Naive B cell (primary cell): ENCODE measurements at regions not wholly inside any gene's neighbourhood (a gene's known extent, or its start where the extent isn't known, plus 50 kb on each side); places are given as distances from the start of the nearest gene placed in this dataset.

Experiments
- ATAC-seq, 2 donors: fragments of 150-1000 bp; cut with Tn5 transposase; 2 replicates each; pipeline ENCODE4 v1.10.0; 2021; ENCODE audit warnings: low read depth in 2 of 2, mild to moderate bottlenecking in 2 of 2, moderate library complexity in 2 of 2
- DNase-seq: peaks from one replicate; pipeline ENCODE4 v3.0.0; 2022
- H3K27ac Mint-ChIP-seq, 6 donors: one replicate each; pipeline ENCODE4 v1.8.0; 2020 to 2022; ENCODE audit warnings: mild to moderate bottlenecking in 6 of 6, mixed read lengths in 6 of 6, moderate library complexity in 5 of 6, inconsistent platforms in 2 of 6
- H3K27me3 Mint-ChIP-seq, 3 donors: one replicate each; pipeline ENCODE4 v1.8.0; 2021 to 2022; ENCODE audit warnings: mixed read lengths in 3 of 3, mild to moderate bottlenecking in 1 of 3
- H3K36me3 Mint-ChIP-seq, 2 donors: one replicate each; pipeline ENCODE4 v1.8.0; 2020 to 2022; ENCODE audit warnings: mixed read lengths in 2 of 2, inconsistent platforms in 1 of 2, mild to moderate bottlenecking in 1 of 2
- H3K4me1 Mint-ChIP-seq, 3 donors: one replicate each; pipeline ENCODE4 v1.8.0; 2020 to 2022; ENCODE audit warnings: mixed read lengths in 3 of 3, inconsistent platforms in 1 of 3, mild to moderate bottlenecking in 1 of 3, moderate library complexity in 1 of 3
- H3K4me3 Mint-ChIP-seq, 8 donors: one replicate each; pipeline ENCODE4 v1.8.0; 2020 to 2022; ENCODE audit warnings: mild to moderate bottlenecking in 8 of 8, mixed read lengths in 8 of 8, moderate library complexity in 8 of 8, inconsistent platforms in 2 of 8
- H3K9me3 Mint-ChIP-seq, 7 donors: one replicate each; pipeline ENCODE4 v1.8.0; 2020 to 2022; ENCODE audit warnings: mixed read lengths in 7 of 7, mild to moderate bottlenecking in 5 of 7, inconsistent platforms in 2 of 7, moderate library complexity in 1 of 7

DNA sequence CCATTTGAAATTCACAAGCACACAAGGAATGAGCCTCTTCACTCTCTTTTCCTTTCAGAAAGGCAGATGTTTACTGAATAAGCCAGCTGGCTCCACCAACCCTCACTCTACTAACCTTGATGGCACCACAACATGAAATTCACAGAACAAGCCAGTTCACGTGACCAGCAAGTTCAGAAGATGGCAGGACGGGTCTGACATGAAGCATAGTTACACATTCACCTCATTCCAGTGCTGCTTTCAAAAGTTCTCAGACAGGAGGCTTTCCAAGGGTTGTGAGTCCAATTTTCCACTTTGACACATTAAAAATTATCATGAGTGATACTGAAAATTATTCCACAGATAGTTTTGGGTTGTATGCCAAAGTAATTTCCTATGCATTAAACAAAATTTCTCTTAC lies 74.2 kb upstream of the MBOAT2 start:
- Mint-ChIP-seq H3K4me1 (no peaks in the 10 kb centered on the region), H3K36me3 (peaks cover 0 to 3% of the 10 kb centered on the region in 2 donors), H3K27ac (no peak overlapping the region), H3K4me3 (no peak overlapping the region), H3K27me3 (peaks cover 0 to 12% (median 0%) of the 10 kb centered on the region in 3 donors), H3K9me3 (peaks cover 6 to 27% (median 11%) of the 10 kb centered on the region in 7 donors)
- no peak for ATAC-seq
- DNase-seq = no peak

DNA sequence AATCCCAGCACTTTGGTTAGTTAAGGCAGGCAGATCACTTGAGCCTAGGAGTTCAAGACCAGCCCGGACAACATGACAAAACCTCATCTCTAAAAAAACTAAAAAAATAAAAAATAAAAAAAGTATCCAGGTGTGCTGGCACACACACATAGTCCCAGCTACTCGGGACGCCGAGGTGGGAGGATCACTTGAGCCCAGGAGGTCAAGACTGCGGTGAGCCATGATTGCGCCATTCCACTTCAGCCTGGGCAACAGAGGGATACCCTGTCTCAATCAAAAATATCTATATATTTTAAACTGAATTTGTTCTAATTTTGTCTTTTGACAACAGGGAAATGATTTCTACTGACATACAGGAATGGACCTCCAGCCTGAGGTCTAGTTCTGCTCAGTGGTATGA lies 73.3 kb upstream of the MBOAT2 start:
- Mint-ChIP-seq H3K27ac (no peak overlapping the region), H3K27me3 (peaks cover 5 to 12% (median 7%) of the 10 kb centered on the region in 3 donors), H3K36me3 (peaks cover 0 to 3% of the 10 kb centered on the region in 2 donors), H3K4me1 (no peaks in the 10 kb centered on the region), H3K4me3 (no peak overlapping the region), H3K9me3 (peaks cover 3 to 18% (median 7%) of the 10 kb centered on the region in 7 donors)
- DNase-seq = no peak
- no peak for ATAC-seq

DNA sequence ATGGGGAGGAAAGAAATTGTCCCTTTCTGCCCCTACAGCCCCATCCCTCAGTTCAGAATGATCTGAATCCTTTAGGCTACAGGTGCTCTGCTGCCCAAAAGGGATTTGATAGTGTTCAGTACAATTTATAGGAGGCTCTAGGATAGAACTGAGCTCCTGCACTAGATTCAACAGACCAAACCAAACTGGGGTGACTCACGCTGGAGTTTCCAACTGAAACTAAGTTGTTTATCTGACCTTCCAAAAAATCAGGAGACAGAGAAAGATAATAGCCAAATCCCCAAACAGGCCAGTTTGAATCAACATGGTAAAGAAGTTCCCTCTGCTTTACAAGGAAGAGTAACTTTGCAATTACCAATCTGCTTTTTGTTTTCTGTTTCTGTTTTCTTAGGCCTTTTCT lies 72.7 kb upstream of the MBOAT2 start:
- ATAC-seq (no peak), DNase-seq (no peak)
- Mint-ChIP-seq H3K27ac (no peak overlapping the region), H3K9me3 (peaks cover 0 to 12% (median 4%) of the 10 kb centered on the region in 7 donors), H3K4me1 (no peaks in the 10 kb centered on the region), H3K27me3 (peaks cover 10 to 13% (median 11%) of the 10 kb centered on the region in 3 donors), H3K4me3 (no peak overlapping the region), H3K36me3 (no peaks in the 10 kb centered on the region)

DNA sequence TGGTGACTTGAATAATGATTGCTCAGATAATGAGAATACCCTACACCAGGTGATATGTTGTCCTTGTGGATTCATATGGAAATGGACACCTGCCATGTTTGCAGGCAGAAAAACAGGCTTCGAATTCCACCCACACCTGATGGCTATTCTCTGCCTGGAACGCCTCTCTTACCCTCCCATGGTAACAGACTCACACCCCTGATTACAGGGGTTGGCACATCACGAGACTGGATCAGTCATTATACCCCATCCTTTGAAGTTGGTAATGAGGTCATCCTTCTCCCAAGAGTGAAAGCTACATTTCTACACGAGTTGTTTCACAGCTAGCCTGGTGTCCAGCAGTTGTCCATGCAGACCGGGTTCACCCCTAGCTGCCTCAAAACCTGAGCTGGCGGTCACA lies 71.4 kb upstream of the MBOAT2 start:
- no peak overlapping the region for H3K4me3 Mint-ChIP-seq
- ATAC-seq (no peak), DNase-seq (no peak)
- peaks cover 0 to 9% (median 2%) of the 10 kb centered on the region in 7 donors for H3K9me3 Mint-ChIP-seq
- H3K4me1 Mint-ChIP-seq = no peaks in the 10 kb centered on the region
- H3K27me3 Mint-ChIP-seq = peaks cover 11 to 19% (median 16%) of the 10 kb centered on the region in 3 donors
- H3K36me3 Mint-ChIP-seq = no peaks in the 10 kb centered on the region
- no peak overlapping the region for H3K27ac Mint-ChIP-seq

DNA sequence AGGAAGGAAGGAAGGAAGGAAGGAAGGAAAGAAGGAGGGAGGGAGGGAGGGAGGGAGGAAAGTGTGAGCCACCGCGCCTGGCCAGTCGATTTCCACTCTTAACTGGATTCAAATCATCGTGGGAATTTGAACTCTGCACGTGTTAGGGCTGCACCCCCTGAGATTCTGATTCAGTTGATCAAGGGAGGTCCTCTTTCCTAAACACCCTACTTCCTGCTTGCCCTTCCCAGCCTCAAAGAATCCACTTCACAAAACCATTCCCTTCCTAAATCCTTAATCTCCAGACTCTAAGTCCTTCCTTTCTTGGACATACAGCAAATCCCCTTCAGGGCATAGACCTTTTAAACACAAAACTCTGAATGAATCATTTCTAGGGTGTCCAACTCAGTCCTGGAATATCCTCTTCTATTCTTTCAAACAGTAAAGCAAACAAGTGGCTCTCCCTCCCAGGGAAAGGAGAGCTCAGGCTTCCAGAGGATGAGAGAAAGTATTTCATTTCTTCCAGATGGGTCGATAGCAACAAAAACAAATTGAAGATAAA lies 68.2 kb upstream of the MBOAT2 start:
- no peak for DNase-seq
- H3K27me3 Mint-ChIP-seq = peaks cover 16 to 28% (median 23%) of the 10 kb centered on the region in 3 donors
- peak overlapping the region in 1 of 6 donors; percentile 29 for H3K27ac Mint-ChIP-seq
- H3K4me3 Mint-ChIP-seq = no peak overlapping the region
- H3K36me3 Mint-ChIP-seq = peaks cover 0 to 16% of the 10 kb centered on the region in 2 donors
- H3K9me3 Mint-ChIP-seq = peaks cover 8 to 32% (median 22%) of the 10 kb centered on the region in 7 donors
- no peak for ATAC-seq
- H3K4me1 Mint-ChIP-seq = no peaks in the 10 kb centered on the region

DNA sequence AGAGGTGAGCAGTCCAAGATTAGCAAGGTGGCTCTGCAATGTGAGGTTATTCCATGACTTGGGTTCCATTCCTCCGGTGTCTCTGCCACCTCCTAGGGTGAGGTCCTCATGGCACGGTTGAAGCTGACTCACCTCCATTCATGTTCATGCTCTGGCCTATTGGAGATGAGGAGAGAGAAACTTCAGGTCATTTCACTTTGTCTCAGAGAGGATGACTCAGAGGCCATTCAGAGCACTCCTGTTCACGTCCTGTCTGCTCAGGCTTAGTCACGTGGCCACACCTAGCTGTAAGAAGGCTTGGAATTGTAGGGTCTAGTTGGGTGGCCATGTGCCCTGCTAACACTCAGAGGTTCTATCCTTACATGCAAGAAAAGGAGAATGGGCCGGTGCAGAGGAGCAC lies 67.5 kb upstream of the MBOAT2 start:
- peaks cover 16 to 28% (median 23%) of the 10 kb centered on the region in 3 donors for H3K27me3 Mint-ChIP-seq

DNA sequence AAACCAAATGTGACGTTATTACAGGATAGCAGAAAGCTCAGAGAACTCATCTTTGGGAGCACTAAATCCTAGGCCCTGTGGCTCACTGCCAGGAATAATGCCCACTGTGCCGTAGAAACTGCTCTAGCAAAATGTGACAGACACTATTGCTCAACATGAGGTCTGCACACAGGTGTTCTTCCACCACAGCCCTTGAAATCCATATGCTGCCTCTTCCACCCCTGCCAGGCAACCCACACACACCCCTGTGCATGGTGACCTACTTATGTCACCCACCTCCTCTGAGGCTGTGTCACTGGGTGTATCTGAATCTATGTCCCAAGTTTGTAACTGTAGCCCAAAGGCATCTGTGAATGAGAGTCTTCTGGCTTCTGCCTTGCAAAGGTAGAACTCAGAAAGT lies 66.1 kb upstream of the MBOAT2 start:
- Mint-ChIP-seq H3K4me3 (no peak overlapping the region), H3K27me3 (peaks cover 19 to 28% (median 27%) of the 10 kb centered on the region in 3 donors), H3K27ac (no peak overlapping the region), H3K4me1 (no peaks in the 10 kb centered on the region), H3K9me3 (peaks cover 16 to 53% (median 40%) of the 10 kb centered on the region in 7 donors), H3K36me3 (peaks cover 4 to 24% of the 10 kb centered on the region in 2 donors)
- ATAC-seq = no peak
- no peak for DNase-seq

More for the DNA sequence above, 67.5 kb upstream of the MBOAT2 start:
- ATAC-seq (no peak), DNase-seq (no peak)
- peak overlapping the region in 1 of 6 donors; percentile 29 for H3K27ac Mint-ChIP-seq
- H3K4me3 Mint-ChIP-seq = peak overlapping the region in 1 of 8 donors; percentile 3
- H3K9me3 Mint-ChIP-seq = peaks cover 14 to 39% (median 28%) of the 10 kb centered on the region in 7 donors
- H3K36me3 Mint-ChIP-seq = peaks cover 4 to 22% of the 10 kb centered on the region in 2 donors
- no peaks in the 10 kb centered on the region for H3K4me1 Mint-ChIP-seq

DNA sequence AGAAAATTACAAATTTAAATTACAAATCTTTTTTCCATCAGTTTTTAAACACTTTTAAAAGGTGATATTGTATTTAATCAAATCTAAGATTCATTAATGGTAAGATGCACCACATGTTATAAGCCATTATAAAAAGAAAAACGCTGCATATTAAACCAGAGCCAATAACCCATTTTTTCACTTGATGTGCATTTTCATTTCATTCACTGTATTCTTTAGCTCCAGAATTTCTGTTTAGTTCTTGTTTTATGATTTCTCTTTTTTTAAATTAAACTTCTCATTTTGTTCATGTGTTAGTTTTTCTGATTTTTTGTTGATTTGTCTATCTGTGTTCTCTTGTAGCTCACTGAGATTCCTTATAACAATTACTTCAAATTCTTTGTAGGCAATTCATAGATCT lies 62.4 kb upstream of the MBOAT2 start:
- peaks cover 8 to 22% (median 18%) of the 10 kb centered on the region in 3 donors for H3K27me3 Mint-ChIP-seq
- peaks cover 4 to 24% of the 10 kb centered on the region in 2 donors for H3K36me3 Mint-ChIP-seq
- H3K27ac Mint-ChIP-seq = no peak overlapping the region
- peaks cover 22 to 62% (median 41%) of the 10 kb centered on the region in 7 donors for H3K9me3 Mint-ChIP-seq
- no peak overlapping the region for H3K4me3 Mint-ChIP-seq
- H3K4me1 Mint-ChIP-seq = peaks cover 0 to 4% (median 0%) of the 10 kb centered on the region in 3 donors
- no peak for DNase-seq
- no peak for ATAC-seq

DNA sequence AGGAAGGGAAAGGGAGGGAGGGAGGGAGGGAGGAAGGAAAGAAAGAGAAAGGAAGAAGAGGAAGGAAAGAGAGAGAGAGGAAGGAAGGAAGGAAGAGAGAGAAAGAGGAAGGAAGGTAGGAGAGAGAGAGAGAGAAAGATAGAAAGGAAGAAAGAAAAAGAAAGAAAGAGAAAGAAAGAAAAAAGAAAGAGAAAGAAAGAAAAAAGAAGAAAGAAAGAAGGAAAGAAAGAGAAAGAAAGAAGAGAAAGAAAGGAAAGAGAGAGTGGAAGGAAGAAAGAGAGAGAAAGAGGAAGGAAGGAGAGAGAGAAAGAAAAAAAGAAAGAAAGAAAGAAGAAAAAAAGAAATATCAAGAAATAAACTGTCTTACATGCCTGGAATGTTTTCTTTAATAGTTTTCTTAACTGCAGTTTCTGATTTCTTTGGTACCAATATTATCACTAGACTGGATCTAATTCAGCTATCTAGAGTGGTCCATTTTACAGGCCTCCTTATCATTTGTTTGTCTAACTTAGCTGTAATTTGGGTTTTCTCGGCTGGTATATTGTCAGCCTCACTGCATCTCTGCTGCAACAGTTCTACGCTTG lies 59.6 kb upstream of the MBOAT2 start:
- DNase-seq (no peak), ATAC-seq (no peak)
- peaks cover 0 to 4% (median 0%) of the 10 kb centered on the region in 3 donors for H3K4me1 Mint-ChIP-seq
- H3K4me3 Mint-ChIP-seq = peak overlapping the region in 1 of 8 donors; percentile 43
- H3K27me3 Mint-ChIP-seq = peaks cover 11 to 26% (median 21%) of the 10 kb centered on the region in 3 donors
- H3K27ac Mint-ChIP-seq = peak overlapping the region in 1 of 6 donors; percentile 47
- H3K9me3 Mint-ChIP-seq = peaks cover 15 to 52% (median 28%) of the 10 kb centered on the region in 7 donors
- peaks cover 4 to 12% of the 10 kb centered on the region in 2 donors for H3K36me3 Mint-ChIP-seq

DNA sequence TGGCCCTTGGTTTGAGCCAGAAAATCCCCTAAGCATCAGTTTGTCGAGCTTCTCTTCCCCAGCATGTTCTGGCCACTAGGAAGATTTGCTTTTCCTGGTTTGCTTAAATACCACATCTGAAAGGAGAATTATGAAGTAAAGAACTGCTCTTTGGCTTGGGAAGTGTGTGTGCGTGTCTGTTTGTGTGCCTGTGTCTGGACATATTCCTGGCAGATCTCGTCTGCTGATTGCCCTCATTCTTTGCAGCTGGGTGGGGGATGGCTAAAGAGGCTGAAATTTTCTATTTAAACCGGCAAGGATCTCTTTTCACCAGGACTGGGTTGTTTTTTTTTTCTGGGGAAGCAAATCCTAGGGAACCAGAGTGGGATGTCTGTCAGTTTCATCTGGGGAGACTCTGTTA lies 57.3 kb upstream of the MBOAT2 start:
- ATAC-seq (no peak), DNase-seq (no peak)
- Mint-ChIP-seq H3K27ac (no peak overlapping the region), H3K4me1 (peaks cover 0 to 4% (median 0%) of the 10 kb centered on the region in 3 donors), H3K4me3 (no peak overlapping the region), H3K36me3 (no peaks in the 10 kb centered on the region), H3K9me3 (peaks cover 9 to 29% (median 13%) of the 10 kb centered on the region in 7 donors), H3K27me3 (peaks cover 9 to 25% (median 23%) of the 10 kb centered on the region in 3 donors)

DNA sequence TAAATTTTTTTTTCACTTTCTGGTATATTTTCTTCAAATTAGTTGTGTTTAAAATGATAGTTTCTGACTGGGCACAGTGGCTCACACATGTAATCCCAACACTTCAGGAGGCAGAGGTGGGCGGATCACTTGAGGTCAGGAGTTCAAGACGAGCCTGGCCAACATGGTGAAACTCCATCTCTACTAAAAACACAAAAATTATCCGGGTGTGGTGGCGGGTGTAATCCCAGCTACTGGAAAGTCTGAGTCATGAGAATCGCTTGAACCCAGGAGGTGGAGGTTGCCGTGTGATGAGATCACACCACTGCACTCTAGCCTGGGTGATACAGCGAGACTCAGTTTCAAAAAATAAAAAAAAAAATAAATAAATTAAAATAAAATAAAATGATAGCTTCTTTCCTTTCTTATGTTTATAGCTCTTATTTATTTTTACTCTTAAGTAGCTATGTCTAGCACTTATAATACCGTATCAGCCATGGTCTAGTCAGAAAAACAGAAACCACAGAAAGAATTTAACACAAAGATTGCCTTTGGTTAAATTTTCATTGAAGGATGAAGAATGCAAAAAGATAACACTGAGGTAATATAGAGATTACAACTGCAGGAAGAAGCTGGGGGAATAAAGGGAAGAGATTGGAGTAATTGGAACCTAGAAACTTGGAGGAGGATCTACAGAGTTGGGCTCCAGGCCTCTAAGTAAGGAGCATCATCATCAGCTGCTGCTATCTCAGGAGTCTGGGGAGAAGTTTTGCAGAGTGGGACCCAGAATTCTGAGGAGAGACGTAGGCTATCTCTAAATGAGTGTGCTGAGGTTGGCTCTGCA lies 54.7 kb upstream of the MBOAT2 start:
- Mint-ChIP-seq H3K36me3 (no peaks in the 10 kb centered on the region), H3K4me3 (no peak overlapping the region), H3K27me3 (peaks cover 9 to 18% (median 17%) of the 10 kb centered on the region in 3 donors), H3K4me1 (peaks cover 0 to 7% (median 0%) of the 10 kb centered on the region in 3 donors), H3K9me3 (peaks cover 0 to 9% (median 5%) of the 10 kb centered on the region in 7 donors), H3K27ac (no peak overlapping the region)
- DNase-seq (no peak), ATAC-seq (no peak)

DNA sequence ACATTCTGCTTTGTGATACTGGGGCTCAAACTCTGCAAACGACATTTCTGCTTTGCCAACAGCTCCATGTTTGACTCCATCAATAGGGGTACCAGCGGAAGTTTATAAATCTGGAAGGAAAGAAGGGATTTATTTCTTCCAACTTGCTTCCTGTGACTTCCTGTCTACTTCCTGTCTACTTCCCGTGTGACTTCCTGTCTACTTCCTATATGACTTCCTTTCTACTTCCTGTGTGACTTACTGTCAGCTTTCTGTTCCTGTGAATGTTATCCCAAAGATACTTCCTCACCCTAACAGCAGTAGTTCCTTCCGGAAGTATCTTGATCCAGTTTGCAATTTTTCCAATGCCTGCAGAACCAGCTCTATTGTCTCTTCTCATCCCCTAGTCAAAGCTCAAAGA lies 52.0 kb upstream of the MBOAT2 start:
- Mint-ChIP-seq H3K4me1 (peaks cover 0 to 3% (median 0%) of the 10 kb centered on the region in 3 donors), H3K27ac (no peak overlapping the region), H3K36me3 (no peaks in the 10 kb centered on the region), H3K4me3 (no peak overlapping the region), H3K9me3 (peaks cover 0 to 4% (median 3%) of the 10 kb centered on the region in 7 donors), H3K27me3 (peaks cover 4 to 17% (median 11%) of the 10 kb centered on the region in 3 donors)
- DNase-seq (no peak), ATAC-seq (no peak)

DNA sequence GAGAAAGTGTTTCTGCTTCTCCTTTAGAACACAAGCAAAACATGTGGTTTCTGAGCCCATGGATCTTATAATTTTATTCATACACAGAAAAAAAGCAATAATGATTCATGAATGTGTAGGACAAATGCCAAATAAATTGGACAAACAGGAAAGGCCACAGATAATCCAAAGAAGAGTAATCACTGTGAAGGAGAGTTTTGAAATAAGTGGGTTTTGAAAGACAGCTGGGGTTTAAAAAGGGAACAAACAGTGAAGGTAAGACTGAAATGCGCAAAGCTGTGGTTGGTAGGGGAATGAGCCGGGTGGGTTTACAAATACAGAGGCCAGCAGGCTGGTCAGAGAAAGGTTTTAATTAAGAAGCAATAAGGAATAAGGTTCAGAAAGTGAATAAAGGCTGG lies 50.0 kb upstream of the MBOAT2 start:
- no peaks in the 10 kb centered on the region for H3K36me3 Mint-ChIP-seq
- ATAC-seq = no peak
- H3K4me1 Mint-ChIP-seq = peaks cover 0 to 3% (median 0%) of the 10 kb centered on the region in 3 donors
- peaks cover 0 to 4% (median 1%) of the 10 kb centered on the region in 7 donors for H3K9me3 Mint-ChIP-seq
- no peak overlapping the region for H3K4me3 Mint-ChIP-seq
- no peak overlapping the region for H3K27ac Mint-ChIP-seq
- H3K27me3 Mint-ChIP-seq = peaks cover 0 to 6% (median 3%) of the 10 kb centered on the region in 3 donors
- DNase-seq = no peak
